ENCODE measurements at regions not wholly inside any gene's neighbourhood (a gene's known extent, or its start where the extent isn't known, plus 50 kb on each side); places are given as distances from the start of the nearest gene placed in this dataset.
"Not testable (repeated sequence)": the region's sequence is repeated elsewhere in the genome, so short reads cannot be mapped to it uniquely, and the experiment has no call there.

GRCh38 chr3:20250786-20251185 is 64.8 kb upstream of the SGO1 start:
- TF ChIP-seq CTCF (IDR thresholded peaks at IDR 0.05; ENCODE audit: low read depth, low read length, missing control alignments), result no peak
- DNase-seq (ENCODE audit: extremely low read depth, low read depth), result no peak
- no peak overlapping the region for H3K4me3 ChIP-seq (replicated peaks; ENCODE audit: low read depth, low read length)

GRCh38 chr3:20250314-20250713 is 64.3 kb upstream of the SGO1 start:
- DNase-seq (ENCODE audit: extremely low read depth, low read depth), result no peak
- no peak for TF ChIP-seq CTCF (IDR thresholded peaks at IDR 0.05; ENCODE audit: low read depth, low read length, missing control alignments)
- H3K4me3 ChIP-seq (replicated peaks; ENCODE audit: low read depth, low read length), result no peak overlapping the region

GRCh38 chr3:20246662-20247061 is 60.7 kb upstream of the SGO1 start:
- H3K4me3 ChIP-seq (replicated peaks; ENCODE audit: low read depth, low read length), result no peak overlapping the region
- TF ChIP-seq CTCF (IDR thresholded peaks at IDR 0.05; ENCODE audit: low read depth, low read length, missing control alignments), result no peak
- DNase-seq (ENCODE audit: extremely low read depth, low read depth), result no peak

GRCh38 chr3:20245781-20246180 is 59.8 kb upstream of the SGO1 start:
- DNase-seq (ENCODE audit: extremely low read depth, low read depth), result no peak
- H3K4me3 ChIP-seq (replicated peaks; ENCODE audit: low read depth, low read length), result no peak overlapping the region
- no peak for TF ChIP-seq CTCF (IDR thresholded peaks at IDR 0.05; ENCODE audit: low read depth, low read length, missing control alignments)

- DNase-seq (ENCODE audit: extremely low read depth, low read depth), result no peak
- no peak overlapping the region for H3K4me3 ChIP-seq (replicated peaks; ENCODE audit: low read depth, low read length)
Measured at GRCh38 chr3:20240154-20240883, 54.3 kb upstream of the SGO1 start.

GRCh38 chr3:20238199-20238598 is 52.2 kb upstream of the SGO1 start:
- not testable (repeated sequence) for DNase-seq (ENCODE audit: extremely low read depth, low read depth); H3K4me3 ChIP-seq (replicated peaks; ENCODE audit: low read depth, low read length)

More at GRCh38 chr3:20240154-20240883, 54.3 kb upstream of the SGO1 start:
- no peak for TF ChIP-seq CTCF (IDR thresholded peaks at IDR 0.05; ENCODE audit: low read depth, low read length, missing control alignments)

GRCh38 chr3:20236603-20237002 is 50.6 kb upstream of the SGO1 start:
- no peak for TF ChIP-seq CTCF (IDR thresholded peaks at IDR 0.05; ENCODE audit: low read depth, low read length, missing control alignments)
- no peak for DNase-seq (ENCODE audit: extremely low read depth, low read depth)
- no peak overlapping the region for H3K4me3 ChIP-seq (replicated peaks; ENCODE audit: low read depth, low read length)

Measured in HFF-Myc (cell line).